ENCODE measurements at regions not wholly inside any gene's neighbourhood (a gene's known extent, or its start where the extent isn't known, plus 50 kb on each side); places are given as distances from the start of the nearest gene placed in this dataset.

DNA sequence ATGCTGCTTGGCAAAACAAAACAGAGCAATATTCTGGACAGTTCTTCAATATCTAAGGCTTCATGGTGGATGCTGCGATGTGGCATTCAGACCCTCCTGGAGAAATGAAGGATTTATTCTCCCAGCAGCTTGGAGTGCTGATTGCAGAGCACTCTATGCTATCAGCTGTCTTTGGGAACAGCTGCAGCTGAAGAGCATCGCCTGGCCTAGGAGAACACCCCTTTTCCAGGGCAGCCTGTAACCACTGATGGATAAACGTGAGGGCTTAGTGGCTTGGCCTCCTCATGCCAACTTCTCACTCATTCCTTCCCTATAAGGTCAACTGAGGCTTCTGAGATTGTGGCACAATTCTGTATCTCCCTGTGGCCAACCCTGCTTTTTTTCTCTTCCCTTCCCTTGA lies 638.1 kb upstream of the CNTNAP2 start:
- FAIRE-seq (no peak), ATAC-seq (no peak), DNase-seq (ENCODE audit: low read depth in 1 of 2, low spot score in 1 of 2) (no peak)
- Histone ChIP-seq H3K4me3 (no peak overlapping the region), H3K9me3 (peaks cover 7% of the 10 kb centered on the region; the same call in 1 of the 3 replicates), H3K4me1 (no peaks in the 10 kb centered on the region), H3K4me2 (no peak overlapping the region), H3K27ac (no peak overlapping the region)
- ChIA-PET CTCF (no interaction called here), POLR2A (no interaction called here)
- TF ChIP-seq EHF (CRISPR knock-in tag; IDR thresholded peaks at IDR 0.05) = no peak
- no peak for TF ChIP-seq FOSL2 (IDR thresholded peaks at IDR 0.05)
- TF ChIP-seq FOSL2 (CRISPR knock-in tag; IDR thresholded peaks at IDR 0.05) = no peak
- no peak for TF ChIP-seq EP300 (IDR thresholded peaks at IDR 0.05)
- TF ChIP-seq POLR2A (IDR thresholded peaks at IDR 0.05; ENCODE audit: low read length) = no peak
- no peak for TF ChIP-seq NR3C1 (IDR thresholded peaks at IDR 0.05)
- no peak for TF ChIP-seq HOXB5 (CRISPR knock-in tag; IDR thresholded peaks at IDR 0.05)
- no peak for TF ChIP-seq HOXB13 (CRISPR knock-in tag; IDR thresholded peaks at IDR 0.05; ENCODE audit: low read depth)
- no peak for TF ChIP-seq ZC3H11A (IDR thresholded peaks at IDR 0.05)
- TF ChIP-seq ZNF302 (CRISPR knock-in tag; IDR thresholded peaks at IDR 0.05) = no peak
- TF ChIP-seq JUN (IDR thresholded peaks at IDR 0.05) = no peak
- TF ChIP-seq, protein P1, sequence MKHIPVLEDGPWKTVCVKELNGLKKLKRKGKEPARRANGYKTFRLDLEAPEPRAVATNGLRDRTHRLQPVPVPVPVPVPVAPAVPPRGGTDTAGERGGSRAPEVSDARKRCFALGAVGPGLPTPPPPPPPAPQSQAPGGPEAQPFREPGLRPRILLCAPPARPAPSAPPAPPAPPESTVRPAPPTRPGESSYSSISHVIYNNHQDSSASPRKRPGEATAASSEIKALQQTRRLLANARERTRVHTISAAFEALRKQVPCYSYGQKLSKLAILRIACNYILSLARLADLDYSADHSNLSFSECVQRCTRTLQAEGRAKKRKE (CRISPR knock-in tag; IDR thresholded peaks at IDR 0.05; ENCODE audit: low read depth) = no peak
- no peak for TF ChIP-seq ESRRA (IDR thresholded peaks at IDR 0.05; ENCODE audit: borderline replicate concordance, low read length)
- TF ChIP-seq KDM5A (IDR thresholded peaks at IDR 0.05) = no peak
- no peak for TF ChIP-seq TFCP2L1 (CRISPR knock-in tag; IDR thresholded peaks at IDR 0.05)
- TF ChIP-seq, protein P2, sequence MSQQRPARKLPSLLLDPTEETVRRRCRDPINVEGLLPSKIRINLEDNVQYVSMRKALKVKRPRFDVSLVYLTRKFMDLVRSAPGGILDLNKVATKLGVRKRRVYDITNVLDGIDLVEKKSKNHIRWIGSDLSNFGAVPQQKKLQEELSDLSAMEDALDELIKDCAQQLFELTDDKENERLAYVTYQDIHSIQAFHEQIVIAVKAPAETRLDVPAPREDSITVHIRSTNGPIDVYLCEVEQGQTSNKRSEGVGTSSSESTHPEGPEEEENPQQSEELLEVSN (IDR thresholded peaks at IDR 0.05; ENCODE audit: borderline replicate concordance, low read depth) = no peak
- no peak for TF ChIP-seq CEBPB (IDR thresholded peaks at IDR 0.05)
- TF ChIP-seq JUNB (IDR thresholded peaks at IDR 0.05) = no peak
- TF ChIP-seq RAD21 (conservative IDR thresholded peaks at IDR 0.05 in 1 of 2, IDR thresholded peaks at IDR 0.05 in 1 of 2) = no peak
- TF ChIP-seq NFE2L2 (conservative IDR thresholded peaks at IDR 0.05; ENCODE audit: low read length) = no peak
- no peak for TF ChIP-seq MYC (IDR thresholded peaks at IDR 0.05; ENCODE audit: borderline replicate concordance, low read length)
- WGBS (ENCODE audit: missing lambda C conversion rate) = 0% methylated on average over 3 of the region's 3 CpGs

DNA sequence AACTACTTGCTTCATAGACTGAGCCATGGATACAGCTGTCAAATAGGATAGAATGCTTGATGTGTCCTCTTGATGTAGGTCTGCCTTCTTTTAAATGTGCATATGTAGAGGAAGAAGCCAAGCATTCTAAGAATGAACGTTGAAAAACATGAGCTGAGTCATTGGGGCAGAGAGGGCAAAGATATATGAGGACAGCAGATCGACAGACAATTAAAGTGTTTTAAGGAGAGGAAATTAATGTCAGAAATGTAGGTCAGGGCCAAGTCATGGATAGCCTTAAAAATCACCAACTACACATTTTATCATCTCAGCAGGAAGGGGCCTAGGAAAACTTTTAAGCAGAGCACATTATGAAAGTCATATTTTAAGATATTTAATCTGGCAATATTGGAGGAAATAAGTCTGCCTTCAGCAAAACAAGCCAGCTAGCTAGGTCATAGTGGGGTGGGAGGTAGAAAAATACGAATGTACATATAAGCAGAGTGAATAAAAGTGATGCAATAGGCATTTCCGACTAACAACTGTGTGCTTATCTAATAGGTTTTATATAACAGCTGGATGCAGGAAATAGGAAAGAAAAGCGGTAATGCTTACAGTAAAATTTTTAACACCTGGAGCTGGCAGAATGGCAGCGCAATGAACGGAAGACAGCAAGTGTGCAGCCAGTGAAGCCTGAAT lies 638.3 kb upstream of the TPK1 start:
- ChIA-PET CTCF (no interaction called here), POLR2A (no interaction called here)
- TF ChIP-seq CHD4 (IDR thresholded peaks at IDR 0.05; ENCODE audit: borderline replicate concordance) (no peak), ZFP36 (IDR thresholded peaks at IDR 0.05; ENCODE audit: borderline replicate concordance, partially characterized antibody) (no peak), BHLHE40 (IDR thresholded peaks at IDR 0.05; ENCODE audit: low read depth, low read length) (no peak), HOXA7 (CRISPR knock-in tag; IDR thresholded peaks at IDR 0.05) (no peak), RNF2 (IDR thresholded peaks at IDR 0.05; ENCODE audit: borderline replicate concordance, low read depth) (no peak), SMC3 (IDR thresholded peaks at IDR 0.05) (no peak), RAD21 (conservative IDR thresholded peaks at IDR 0.05 in 1 of 2, IDR thresholded peaks at IDR 0.05 in 1 of 2) (no peak), MYC (IDR thresholded peaks at IDR 0.05; ENCODE audit: borderline replicate concordance, low read length) (no peak), FOSL2 (IDR thresholded peaks at IDR 0.05) (no peak), FOSL2 (CRISPR knock-in tag; IDR thresholded peaks at IDR 0.05) (no peak)
- TF ChIP-seq, protein P3, sequence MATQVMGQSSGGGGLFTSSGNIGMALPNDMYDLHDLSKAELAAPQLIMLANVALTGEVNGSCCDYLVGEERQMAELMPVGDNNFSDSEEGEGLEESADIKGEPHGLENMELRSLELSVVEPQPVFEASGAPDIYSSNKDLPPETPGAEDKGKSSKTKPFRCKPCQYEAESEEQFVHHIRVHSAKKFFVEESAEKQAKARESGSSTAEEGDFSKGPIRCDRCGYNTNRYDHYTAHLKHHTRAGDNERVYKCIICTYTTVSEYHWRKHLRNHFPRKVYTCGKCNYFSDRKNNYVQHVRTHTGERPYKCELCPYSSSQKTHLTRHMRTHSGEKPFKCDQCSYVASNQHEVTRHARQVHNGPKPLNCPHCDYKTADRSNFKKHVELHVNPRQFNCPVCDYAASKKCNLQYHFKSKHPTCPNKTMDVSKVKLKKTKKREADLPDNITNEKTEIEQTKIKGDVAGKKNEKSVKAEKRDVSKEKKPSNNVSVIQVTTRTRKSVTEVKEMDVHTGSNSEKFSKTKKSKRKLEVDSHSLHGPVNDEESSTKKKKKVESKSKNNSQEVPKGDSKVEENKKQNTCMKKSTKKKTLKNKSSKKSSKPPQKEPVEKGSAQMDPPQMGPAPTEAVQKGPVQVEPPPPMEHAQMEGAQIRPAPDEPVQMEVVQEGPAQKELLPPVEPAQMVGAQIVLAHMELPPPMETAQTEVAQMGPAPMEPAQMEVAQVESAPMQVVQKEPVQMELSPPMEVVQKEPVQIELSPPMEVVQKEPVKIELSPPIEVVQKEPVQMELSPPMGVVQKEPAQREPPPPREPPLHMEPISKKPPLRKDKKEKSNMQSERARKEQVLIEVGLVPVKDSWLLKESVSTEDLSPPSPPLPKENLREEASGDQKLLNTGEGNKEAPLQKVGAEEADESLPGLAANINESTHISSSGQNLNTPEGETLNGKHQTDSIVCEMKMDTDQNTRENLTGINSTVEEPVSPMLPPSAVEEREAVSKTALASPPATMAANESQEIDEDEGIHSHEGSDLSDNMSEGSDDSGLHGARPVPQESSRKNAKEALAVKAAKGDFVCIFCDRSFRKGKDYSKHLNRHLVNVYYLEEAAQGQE (IDR thresholded peaks at IDR 0.05) = no peak
- TF ChIP-seq, protein P1 (CRISPR knock-in tag; IDR thresholded peaks at IDR 0.05; ENCODE audit: low read depth) = no peak
- TF ChIP-seq, protein P4, sequence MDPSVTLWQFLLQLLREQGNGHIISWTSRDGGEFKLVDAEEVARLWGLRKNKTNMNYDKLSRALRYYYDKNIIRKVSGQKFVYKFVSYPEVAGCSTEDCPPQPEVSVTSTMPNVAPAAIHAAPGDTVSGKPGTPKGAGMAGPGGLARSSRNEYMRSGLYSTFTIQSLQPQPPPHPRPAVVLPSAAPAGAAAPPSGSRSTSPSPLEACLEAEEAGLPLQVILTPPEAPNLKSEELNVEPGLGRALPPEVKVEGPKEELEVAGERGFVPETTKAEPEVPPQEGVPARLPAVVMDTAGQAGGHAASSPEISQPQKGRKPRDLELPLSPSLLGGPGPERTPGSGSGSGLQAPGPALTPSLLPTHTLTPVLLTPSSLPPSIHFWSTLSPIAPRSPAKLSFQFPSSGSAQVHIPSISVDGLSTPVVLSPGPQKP (IDR thresholded peaks at IDR 0.05; ENCODE audit: low read depth, low read length) = no peak
- WGBS (ENCODE audit: missing lambda C conversion rate) = 18% methylated on average over 7 of the region's 7 CpGs
- H3K27ac ChIP-seq = no peak overlapping the region
- DNase-seq (ENCODE audit: low read depth in 1 of 2, low spot score in 1 of 2) (no peak), ATAC-seq (no peak), FAIRE-seq (no peak)
- H3K4me3 ChIP-seq = no peak overlapping the region
- no peaks in the 10 kb centered on the region for H3K4me1 ChIP-seq
- H3K9me3 ChIP-seq = peaks cover 6% of the 10 kb centered on the region; the same call in 2 of the 3 replicates
- no peak overlapping the region for H3K4me2 ChIP-seq

All from A549 (cell line).